Esophagus muscularis mucosa (tissue), 4 donors: ENCODE measurements at regions not wholly inside any gene's neighbourhood (a gene's known extent, or its start where the extent isn't known, plus 50 kb on each side); places are given as distances from the start of the nearest gene placed in this dataset.

Experiments
- DNase-seq: peaks from one replicate; pipeline ENCODE4 v3.0.0-alpha.2; 2017; ENCODE audit errors: extremely low spot score
- H3K27ac ChIP-seq, 4 donors: fragments of 200-600 bp; sonication (generic); replicated peaks in 1 of 4; 1 replicate in 3 of 4; 2 replicates in 1 of 4; pipeline ENCODE4 v1.5.1; 2016 to 2019; ENCODE audit warnings: mild to moderate bottlenecking in 1 of 4
- H3K27me3 ChIP-seq, 4 donors: fragments of 200-600 bp; sonication (generic); one replicate each; pipeline versions ENCODE4 v1.5.1 to v1.6.0; 2016 to 2019
- H3K36me3 ChIP-seq, 4 donors: fragments of 200-600 bp; sonication (generic); one replicate each; pipeline ENCODE4 v1.5.1; 2016 to 2019
- H3K4me1 ChIP-seq, 4 donors: fragments of 200-600 bp; sonication (generic); one replicate each; pipeline ENCODE4 v1.5.1; 2016 to 2019
- H3K4me3 ChIP-seq, 4 donors: fragments of 200-600 bp; sonication (generic); 1 replicate in 2 of 4; 2 replicates in 2 of 4; pipeline ENCODE4 v1.5.1; 2016 to 2019; ENCODE audit warnings: mild to moderate bottlenecking in 4 of 4, moderate library complexity in 1 of 4
- H3K9me3 ChIP-seq, 4 donors: fragments of 200-600 bp; sonication (generic); 1 replicate in 3 of 4; 2 replicates in 1 of 4; pipeline ENCODE4 v1.5.1; 2016 to 2019
- EP300 ChIP-seq: sonication (generic); formaldehyde crosslinking; IDR thresholded peaks from one replicate; pipeline ENCODE4 v1.6.1; 2017; ENCODE audit warnings: antibody characterized with exemption
- POLR2A ChIP-seq: fragments of 450-650 bp; IDR thresholded peaks from one replicate; pipeline ENCODE4 v1.6.1; 2017; ENCODE audit warnings: antibody characterized with exemption, moderate library complexity, mild to moderate bottlenecking, low read depth
- POLR2AphosphoS5 ChIP-seq, 2 donors: sonication (generic); formaldehyde crosslinking; IDR thresholded peaks; one replicate each; pipeline ENCODE4 v1.6.1; 2017; ENCODE audit warnings: antibody characterized with exemption in 2 of 2
- WGBS: methylation state at CpG from one replicate; pipeline ENCODE4 v1.1.5; 2018; 5-methylcytosine and 5-hydroxymethylcytosine counted together
- intact Hi-C: fragments of 100-400 bp; cut with DNase I; formaldehyde crosslinking; loops from one replicate; pipeline ENCODE4 v1.15.1; 2023
- TF ChIP-seq, protein P1 (sequence below), 3 experiments: fragments of 200-600 bp in 2 of 3; fragments of 450-650 bp in 1 of 3; sonication (generic) in 2 of 3; IDR thresholded peaks; one replicate each; pipeline ENCODE4 v1.5.1; 2017 to 2019; ENCODE audit warnings: antibody characterized with exemption in 3 of 3, mild to moderate bottlenecking in 2 of 3, moderate library complexity in 1 of 3

DNA sequence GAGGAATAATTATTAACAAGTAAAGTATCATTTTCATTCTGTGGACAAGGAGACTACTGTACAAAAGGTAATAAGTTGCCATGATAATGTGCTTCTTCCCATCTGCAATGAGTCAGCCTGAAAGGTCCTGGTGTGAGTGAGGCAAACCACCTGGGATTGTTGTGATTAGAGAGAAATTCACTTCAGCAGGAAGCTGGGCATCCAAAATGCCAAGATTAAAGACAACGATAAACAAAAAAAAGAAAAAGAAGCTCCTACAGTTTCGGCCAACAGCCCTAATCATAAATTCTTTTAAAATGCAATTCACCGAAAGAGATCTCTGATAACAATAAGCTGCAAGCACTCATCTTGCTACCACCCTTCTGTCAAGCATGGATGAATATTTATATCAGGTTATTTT is 507.8 kb downstream of the TUSC7 start:
- Histone ChIP-seq H3K4me3 (no peak overlapping the region), H3K36me3 (no peaks in the 10 kb centered on the region), H3K27me3 (no peaks in the 10 kb centered on the region), H3K9me3 (peaks cover 0 to 7% (median 3%) of the 10 kb centered on the region in 4 donors), H3K4me1 (peaks cover 0 to 6% (median 0%) of the 10 kb centered on the region in 4 donors), H3K27ac (no peak overlapping the region)
- intact Hi-C loops: no loop called here
- no peak for DNase-seq
- 24% methylated on average over 3 of the region's 3 CpGs for WGBS
- TF ChIP-seq, protein P1, sequence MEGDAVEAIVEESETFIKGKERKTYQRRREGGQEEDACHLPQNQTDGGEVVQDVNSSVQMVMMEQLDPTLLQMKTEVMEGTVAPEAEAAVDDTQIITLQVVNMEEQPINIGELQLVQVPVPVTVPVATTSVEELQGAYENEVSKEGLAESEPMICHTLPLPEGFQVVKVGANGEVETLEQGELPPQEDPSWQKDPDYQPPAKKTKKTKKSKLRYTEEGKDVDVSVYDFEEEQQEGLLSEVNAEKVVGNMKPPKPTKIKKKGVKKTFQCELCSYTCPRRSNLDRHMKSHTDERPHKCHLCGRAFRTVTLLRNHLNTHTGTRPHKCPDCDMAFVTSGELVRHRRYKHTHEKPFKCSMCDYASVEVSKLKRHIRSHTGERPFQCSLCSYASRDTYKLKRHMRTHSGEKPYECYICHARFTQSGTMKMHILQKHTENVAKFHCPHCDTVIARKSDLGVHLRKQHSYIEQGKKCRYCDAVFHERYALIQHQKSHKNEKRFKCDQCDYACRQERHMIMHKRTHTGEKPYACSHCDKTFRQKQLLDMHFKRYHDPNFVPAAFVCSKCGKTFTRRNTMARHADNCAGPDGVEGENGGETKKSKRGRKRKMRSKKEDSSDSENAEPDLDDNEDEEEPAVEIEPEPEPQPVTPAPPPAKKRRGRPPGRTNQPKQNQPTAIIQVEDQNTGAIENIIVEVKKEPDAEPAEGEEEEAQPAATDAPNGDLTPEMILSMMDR (IDR thresholded peaks at IDR 0.05): no peak
- TF ChIP-seq POLR2A (no peak), POLR2AphosphoS5 (IDR thresholded peaks at IDR 0.05) (no peak), EP300 (no peak)

DNA sequence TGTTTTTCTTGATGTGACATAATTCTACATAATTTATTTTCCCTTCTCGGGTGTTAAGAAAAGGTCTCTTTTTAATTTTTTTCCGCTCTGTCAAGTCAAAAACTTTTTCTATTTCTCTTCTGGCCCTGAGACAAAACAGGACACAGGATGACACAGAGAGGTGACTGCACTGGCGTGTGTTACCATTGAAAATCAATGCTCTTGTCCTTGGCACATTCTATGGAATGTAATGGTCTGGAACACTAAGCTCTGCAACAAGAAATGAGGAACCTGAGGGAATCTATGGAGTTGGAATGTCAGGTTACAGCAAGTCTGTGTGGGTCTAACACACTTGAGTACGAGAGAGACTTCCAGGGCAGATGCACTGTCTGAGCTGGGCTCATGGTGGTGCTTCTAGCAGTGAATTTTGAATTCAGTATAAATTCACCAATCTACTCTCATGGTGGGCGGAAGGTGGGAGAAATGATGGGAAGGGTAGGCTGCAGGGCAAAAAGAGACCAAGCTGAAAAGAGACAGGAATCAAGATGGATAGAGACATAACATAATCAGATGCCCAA is 508.3 kb downstream of the TUSC7 start:
- DNase-seq: no peak
- Histone ChIP-seq H3K27ac (no peak overlapping the region), H3K4me1 (peaks cover 0 to 6% (median 0%) of the 10 kb centered on the region in 4 donors), H3K4me3 (no peak overlapping the region), H3K27me3 (no peaks in the 10 kb centered on the region), H3K36me3 (no peaks in the 10 kb centered on the region), H3K9me3 (peaks cover 0 to 3% (median under 1%) of the 10 kb centered on the region in 4 donors)
- intact Hi-C loops: no loop called here
- TF ChIP-seq EP300: no peak
- no peak for TF ChIP-seq POLR2AphosphoS5 (IDR thresholded peaks at IDR 0.05)
- TF ChIP-seq POLR2A: no peak
- TF ChIP-seq, protein P1 (IDR thresholded peaks at IDR 0.05): no peak
- WGBS: 61% methylated on average over 5 of the region's 5 CpGs

DNA sequence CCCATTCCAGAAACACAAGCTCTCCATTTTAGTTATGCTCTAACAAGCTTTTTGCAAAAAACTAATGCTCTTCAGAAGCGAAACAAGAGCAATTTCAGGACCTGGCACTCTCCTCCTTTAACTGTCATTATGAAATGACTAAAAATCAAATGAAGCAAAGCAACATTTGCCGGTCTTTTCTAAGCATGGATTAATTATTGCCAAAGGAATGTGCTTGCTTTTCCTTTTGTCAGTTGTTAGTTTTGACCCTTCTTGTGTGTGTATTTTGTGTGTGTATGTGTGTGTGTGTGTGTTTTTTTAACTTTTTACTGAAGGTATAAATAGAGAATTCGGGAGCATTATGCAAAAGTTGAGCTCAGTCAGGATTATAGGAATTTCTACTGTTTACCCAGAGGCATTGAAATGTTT is 509.1 kb downstream of the TUSC7 start:
- H3K4me3 ChIP-seq: peak overlapping the region in 1 of 4 donors; percentile 12
- H3K27me3 ChIP-seq: no peaks in the 10 kb centered on the region
- H3K9me3 ChIP-seq: no peaks in the 10 kb centered on the region
- no peaks in the 10 kb centered on the region for H3K36me3 ChIP-seq
- no peak overlapping the region for H3K27ac ChIP-seq
- intact Hi-C loops: no loop called here
- TF ChIP-seq POLR2A: no peak
- TF ChIP-seq, protein P1 (IDR thresholded peaks at IDR 0.05): no peak
- TF ChIP-seq POLR2AphosphoS5 (IDR thresholded peaks at IDR 0.05): no peak
- TF ChIP-seq EP300: no peak
- peaks cover 0 to 6% (median 0%) of the 10 kb centered on the region in 4 donors for H3K4me1 ChIP-seq
- no peak for DNase-seq
- 27% methylated on average over 3 of the region's 3 CpGs for WGBS

DNA sequence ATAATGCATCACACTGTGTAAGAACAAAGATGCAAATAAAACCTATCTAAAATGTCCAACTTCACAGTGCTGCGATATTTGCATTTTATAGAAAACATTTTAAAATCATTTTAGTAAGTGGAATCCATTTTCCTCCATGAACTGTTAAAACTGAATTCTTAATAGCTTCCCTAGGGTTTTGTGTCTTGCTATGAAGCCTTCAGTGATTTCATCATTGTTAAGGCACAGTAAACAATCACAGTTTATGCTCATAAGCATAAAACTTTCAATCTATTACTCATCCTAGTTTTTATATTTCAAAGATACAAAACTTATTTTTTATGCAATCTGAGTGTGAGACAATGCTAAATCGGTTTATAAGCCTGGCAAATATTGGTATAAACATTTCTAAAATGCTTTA is 509.7 kb downstream of the TUSC7 start:
- peaks cover 0 to 6% (median 0%) of the 10 kb centered on the region in 4 donors for H3K4me1 ChIP-seq
- H3K27ac ChIP-seq: no peak overlapping the region
- intact Hi-C loops: no loop called here
- no peak overlapping the region for H3K4me3 ChIP-seq
- H3K9me3 ChIP-seq: no peaks in the 10 kb centered on the region
- DNase-seq: no peak
- no peaks in the 10 kb centered on the region for H3K36me3 ChIP-seq
- no peak for TF ChIP-seq POLR2AphosphoS5 (IDR thresholded peaks at IDR 0.05)
- no peak for TF ChIP-seq POLR2A
- no peak for TF ChIP-seq EP300
- TF ChIP-seq, protein P1 (IDR thresholded peaks at IDR 0.05): no peak
- H3K27me3 ChIP-seq: no peaks in the 10 kb centered on the region
- 86% methylated on average over 2 of the region's 2 CpGs for WGBS

DNA sequence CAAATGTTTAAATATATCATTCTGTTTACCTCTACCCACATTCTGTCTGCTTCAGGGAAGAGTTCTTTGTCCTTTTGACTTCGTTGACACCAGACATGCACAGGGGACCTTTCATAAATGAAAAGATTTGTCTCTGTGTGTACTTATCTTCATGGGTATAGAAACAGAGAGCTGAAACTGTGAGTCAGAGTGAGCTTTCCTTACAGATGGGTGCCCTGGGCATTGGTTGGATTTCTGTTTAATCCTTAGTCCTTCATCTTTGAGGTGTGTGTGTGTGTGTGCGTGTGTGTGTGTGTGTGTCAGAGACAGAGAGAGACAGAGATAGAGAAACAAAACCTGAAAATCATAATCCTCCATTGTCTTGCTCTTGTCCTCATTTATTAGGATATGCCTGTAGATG is 517.4 kb downstream of the TUSC7 start:
- no peaks in the 10 kb centered on the region for H3K27me3 ChIP-seq
- intact Hi-C loops: no loop called here
- H3K27ac ChIP-seq: no peak overlapping the region
- H3K36me3 ChIP-seq: no peaks in the 10 kb centered on the region
- no peak for DNase-seq
- WGBS: 79% methylated on average over 2 of the region's 2 CpGs
- H3K9me3 ChIP-seq: no peaks in the 10 kb centered on the region
- H3K4me1 ChIP-seq: no peaks in the 10 kb centered on the region
- no peak overlapping the region for H3K4me3 ChIP-seq
- TF ChIP-seq POLR2AphosphoS5 (IDR thresholded peaks at IDR 0.05) (no peak), EP300 (no peak), POLR2A (no peak)
- TF ChIP-seq, protein P1 (IDR thresholded peaks at IDR 0.05): no peak
